IMR-90 (cell line): ENCODE measurements at regions not wholly inside any gene's neighbourhood (a gene's known extent, or its start where the extent isn't known, plus 50 kb on each side); places are given as distances from the start of the nearest gene placed in this dataset.

Experiments
- ATAC-seq: fragments of 200-7000 bp; cut with Tn5 transposase; 2 replicates; pipeline ENCODE4 v1.9.1; 2020; ENCODE audit warnings: low read depth, mild to moderate bottlenecking, moderate library complexity
- BruUV-seq: library from RNA; stranded (reverse); fragments of 400-500 nt; replicated peaks from 2 replicates; lab custom pipeline; 2021; lab: Mats Ljungman, UMichigan
- CTCF ChIA-PET: fragments of 300-600 bp; formaldehyde crosslinking; extraction: SDS; loops from one replicate; lab custom pipeline; 2021; ENCODE audit warnings: antibody characterized with exemption; lab: Yijun Ruan, JAX
- POLR2A ChIA-PET: fragments of 300-600 bp; sonication (Branson Sonifier 250); formaldehyde crosslinking; loops from one replicate; lab custom pipeline; 2022; ENCODE audit warnings: antibody characterized with exemption; ENCODE audit not compliant: unreplicated experiment; lab: Charles Lee
- DNase-seq: peaks from one replicate; pipeline ENCODE4 v3.0.0; 2013
- H2AFZ ChIP-seq: replicated peaks from 2 replicates; pipeline ENCODE3; 2013; ENCODE audit warnings: low read length, mild to moderate bottlenecking; ENCODE audit not compliant: poor library complexity
- H2AK5ac ChIP-seq: 2 replicates; pipeline ENCODE4 v1.6.1; 2013; ENCODE audit warnings: low read depth, low read length, inconsistent platforms
- H2AK9ac ChIP-seq: replicated peaks from 2 replicates; pipeline ENCODE3; 2013; ENCODE audit warnings: mild to moderate bottlenecking, low read depth, low read length, moderate library complexity; ENCODE audit not compliant: poor library complexity
- H2BK120ac ChIP-seq: 2 replicates; pipeline ENCODE4 v1.6.1; 2013; ENCODE audit warnings: low read depth, low read length, inconsistent platforms
- H2BK15ac ChIP-seq: 3 replicates; pipeline ENCODE4 v1.6.1; 2013; ENCODE audit warnings: low read depth, low read length, inconsistent platforms
- H2BK20ac ChIP-seq: 2 replicates; pipeline ENCODE4 v1.6.1; 2013; ENCODE audit warnings: low read depth, mild to moderate bottlenecking, inconsistent platforms, low read length, moderate library complexity
- H2BK5ac ChIP-seq: 2 replicates; pipeline ENCODE4 v1.6.1; 2013; ENCODE audit warnings: mild to moderate bottlenecking, low read depth, low read length, inconsistent platforms; ENCODE audit not compliant: poor library complexity, severe bottlenecking
- H3K14ac ChIP-seq: replicated peaks from 2 replicates; pipeline ENCODE4 v1.6.1; 2013; ENCODE audit warnings: low read depth, low read length, inconsistent platforms
- H3K18ac ChIP-seq: 2 replicates; pipeline ENCODE4 v1.6.1; 2013; ENCODE audit warnings: low read depth, low read length, control low read depth
- H3K23ac ChIP-seq: 2 replicates; pipeline ENCODE4 v1.6.1; 2013; ENCODE audit warnings: low read depth, low read length, inconsistent platforms
- H3K27ac ChIP-seq: 2 replicates; pipeline ENCODE4 v1.5.1; 2013; ENCODE audit warnings: mild to moderate bottlenecking, control low read depth, low read length; ENCODE audit not compliant: insufficient read depth
- H3K27me3 ChIP-seq: 2 replicates; pipeline ENCODE4 v1.6.1; 2013; ENCODE audit warnings: low read length; ENCODE audit not compliant: control insufficient read depth, insufficient read depth
- H3K36me3 ChIP-seq: 2 replicates; pipeline ENCODE4 v1.6.1; 2013; ENCODE audit warnings: low read length, mixed read lengths; ENCODE audit not compliant: control insufficient read depth, insufficient read depth
- H3K4ac ChIP-seq: 2 replicates; pipeline ENCODE4 v1.6.1; 2013; ENCODE audit warnings: low read depth, low read length, inconsistent platforms
- H3K4me1 ChIP-seq: 2 replicates; pipeline ENCODE4 v1.6.1; 2013; ENCODE audit warnings: low read length, mixed read lengths; ENCODE audit not compliant: control insufficient read depth, insufficient read depth
- H3K4me2 ChIP-seq: 2 replicates; pipeline ENCODE4 v1.6.1; 2013; ENCODE audit warnings: low read depth, mild to moderate bottlenecking, control low read depth, low read length, moderate library complexity
- H3K4me3 ChIP-seq: 2 replicates; pipeline ENCODE4 v1.5.1; 2013; ENCODE audit warnings: low read depth, mild to moderate bottlenecking, control low read depth, low read length, moderate library complexity; ENCODE audit not compliant: insufficient read depth
- H3K56ac ChIP-seq: 2 replicates; pipeline ENCODE4 v1.6.1; 2013; ENCODE audit warnings: low read length, inconsistent platforms; ENCODE audit not compliant: insufficient read depth; ENCODE audit errors: extremely low read depth
- H3K79me1 ChIP-seq, 2 experiments: 2 replicates each; pipeline ENCODE4 v1.6.1; 2013; ENCODE audit warnings: low read length in 2 of 2, inconsistent platforms in 1 of 2, low read depth in 1 of 2
- H3K9ac ChIP-seq: 2 replicates; pipeline ENCODE4 v1.6.1; 2013; ENCODE audit warnings: low read depth, low read length, control low read depth
- H3K9me1 ChIP-seq: 2 replicates; pipeline ENCODE4 v1.6.1; 2013; ENCODE audit warnings: low read length, inconsistent platforms; ENCODE audit not compliant: insufficient read depth
- H3K9me3 ChIP-seq: 2 replicates; pipeline ENCODE4 v1.6.1; 2013; ENCODE audit warnings: low read length; ENCODE audit not compliant: control insufficient read depth, insufficient read depth
- H4K20me1 ChIP-seq: 2 replicates; pipeline ENCODE4 v1.6.1; 2013; ENCODE audit warnings: low read length, inconsistent platforms; ENCODE audit not compliant: insufficient read depth
- H4K5ac ChIP-seq: 2 replicates; pipeline ENCODE4 v1.6.1; 2013; ENCODE audit warnings: mild to moderate bottlenecking, low read depth, low read length, control low read depth
- H4K8ac ChIP-seq, 2 experiments: 2 replicates each; pipeline ENCODE4 v1.6.1; 2013; ENCODE audit warnings: low read depth in 2 of 2, low read length in 2 of 2, control low read depth in 1 of 2, inconsistent platforms in 1 of 2
- H4K91ac ChIP-seq: 2 replicates; pipeline ENCODE4 v1.6.1; 2013; ENCODE audit warnings: low read depth, low read length, inconsistent platforms; ENCODE audit not compliant: insufficient read depth
- BHLHE40 ChIP-seq: fragments of 150-350 bp; IDR thresholded peaks from 2 replicates; pipeline ENCODE4 v1.6.1; 2016; ENCODE audit warnings: mild to moderate bottlenecking, low read depth, low read length
- CHD1 ChIP-seq: IDR thresholded peaks from 2 replicates; pipeline ENCODE4 v1.6.1; 2012; ENCODE audit warnings: low read depth, low read length, improper control_type of control experiment
- CTCF ChIP-seq: conservative IDR thresholded peaks from 2 replicates; pipeline ENCODE4 v1.5.1; 2012; ENCODE audit warnings: mild to moderate bottlenecking, low read depth, low read length, improper control_type of control experiment
- FOS ChIP-seq: fragments of 150-350 bp; IDR thresholded peaks from 2 replicates; pipeline ENCODE4 v1.6.1; 2016; ENCODE audit warnings: low read depth, low read length
- MAFK ChIP-seq: IDR thresholded peaks from 2 replicates; pipeline ENCODE4 v1.6.1; 2012; ENCODE audit warnings: low read depth, low read length, improper control_type of control experiment
- MXI1 ChIP-seq: IDR thresholded peaks from 2 replicates; pipeline ENCODE4 v1.6.1; 2012; ENCODE audit warnings: low read depth, mild to moderate bottlenecking, low read length, moderate library complexity, borderline replicate concordance
- NFE2L2 ChIP-seq: fragments of 150-350 bp; IDR thresholded peaks from 2 replicates; pipeline ENCODE4 v1.6.1; 2016; ENCODE audit warnings: low read depth, mild to moderate bottlenecking, low read length
- POLR2A ChIP-seq: IDR thresholded peaks from 2 replicates; pipeline ENCODE4 v1.6.1; 2012; ENCODE audit warnings: mild to moderate bottlenecking, low read depth, low read length
- RCOR1 ChIP-seq: IDR thresholded peaks from 2 replicates; pipeline ENCODE4 v1.6.1; 2012; ENCODE audit warnings: mild to moderate bottlenecking, low read length, improper control_type of control experiment; ENCODE audit not compliant: insufficient replicate concordance
- RFX5 ChIP-seq: IDR thresholded peaks from 2 replicates; pipeline ENCODE4 v1.8.0; 2012; ENCODE audit warnings: low read depth, mild to moderate bottlenecking, low read length, moderate library complexity
- SMC3 ChIP-seq: fragments of 150-350 bp; IDR thresholded peaks from 2 replicates; pipeline ENCODE4 v1.6.1; 2016; ENCODE audit warnings: low read depth, mild to moderate bottlenecking, antibody characterized with exemption, low read length, moderate library complexity
- WGBS, 2 experiments: methylation state at CpG; one replicate each; pipeline versions ENCODE4 v1.1.5 to v1.1.7; 2013; ENCODE audit warnings: missing lambda C conversion rate in 2 of 2; ENCODE audit not compliant: insufficient read length in 1 of 2; ENCODE audit errors: extremely low coverage in 2 of 2; 5-methylcytosine and 5-hydroxymethylcytosine counted together
- dilution Hi-C: fragments of 300-500 bp; cut with HindIII; formaldehyde crosslinking; loops from one replicate; pipeline ENCODE4 v1.14.3; 2018; ENCODE audit warnings: low sequenced_read_pairs; ENCODE audit not compliant: unreplicated experiment
- in situ Hi-C: fragments of 300-500 bp; cut with MboI; formaldehyde crosslinking; loops from 3 replicates; pipeline ENCODE4 v1.14.3; 2019; ENCODE audit warnings: low sequenced_read_pairs, inconsistent platforms, mixed read lengths
- intact Hi-C: fragments of 100-400 bp; cut with micrococcal nuclease; formaldehyde crosslinking; loops from 2 replicates; pipeline ENCODE4 v1.10.0; 2022
- TF ChIP-seq, protein P1 (sequence below): fragments of 150-350 bp; IDR thresholded peaks from 2 replicates; pipeline ENCODE4 v1.6.1; 2016; ENCODE audit warnings: low read depth, mild to moderate bottlenecking, low read length, moderate library complexity, borderline replicate concordance

- H3K23ac ChIP-seq: no peak overlapping the region
- no peaks in the 10 kb centered on the region for H3K36me3 ChIP-seq
- H3K4me2 ChIP-seq: no peak overlapping the region
- H2AK5ac ChIP-seq: no peak overlapping the region
- H2BK120ac ChIP-seq: no peak overlapping the region
- intact Hi-C loops (no loop called here), dilution Hi-C loops (no loop called here), in situ Hi-C loops (no loop called here)
- ChIA-PET POLR2A (no interaction called here), CTCF (no interaction called here)
- no peak overlapping the region for H2BK15ac ChIP-seq
- H3K4me1 ChIP-seq: no peaks in the 10 kb centered on the region
- no peak overlapping the region for H2BK5ac ChIP-seq
- peaks cover 7% of the 10 kb centered on the region; the same call in 1 of the 2 replicates for H3K9me3 ChIP-seq
- no peak overlapping the region for H2AK9ac ChIP-seq
- no peaks in the 10 kb centered on the region for H3K79me1 ChIP-seq
- no peaks in the 10 kb centered on the region for H4K20me1 ChIP-seq
- no peak overlapping the region for H3K4me3 ChIP-seq
- ATAC-seq (no peak), DNase-seq (no peak)
- H4K8ac ChIP-seq: no peak overlapping the region
- 20% methylated on average over 1 of the region's 2 CpGs; no CpG with 5 or more reads in 1 of the 2 experiments for WGBS, 2 experiments
- no peak overlapping the region for H3K9ac ChIP-seq
- no peak overlapping the region for H3K27ac ChIP-seq
- BruUV-seq: no TSS peak
- no peak overlapping the region for H3K18ac ChIP-seq
- no peak overlapping the region for H2BK20ac ChIP-seq
- no peaks in the 10 kb centered on the region for H3K9me1 ChIP-seq
- no peak overlapping the region for H4K91ac ChIP-seq
- TF ChIP-seq BHLHE40 (no peak), FOS (no peak), SMC3 (no peak), MXI1 (no peak), RCOR1 (no peak), NFE2L2 (no peak), CTCF (no peak), CHD1 (no peak), POLR2A (no peak), MAFK (no peak), RFX5 (no peak)
- TF ChIP-seq, protein P1, sequence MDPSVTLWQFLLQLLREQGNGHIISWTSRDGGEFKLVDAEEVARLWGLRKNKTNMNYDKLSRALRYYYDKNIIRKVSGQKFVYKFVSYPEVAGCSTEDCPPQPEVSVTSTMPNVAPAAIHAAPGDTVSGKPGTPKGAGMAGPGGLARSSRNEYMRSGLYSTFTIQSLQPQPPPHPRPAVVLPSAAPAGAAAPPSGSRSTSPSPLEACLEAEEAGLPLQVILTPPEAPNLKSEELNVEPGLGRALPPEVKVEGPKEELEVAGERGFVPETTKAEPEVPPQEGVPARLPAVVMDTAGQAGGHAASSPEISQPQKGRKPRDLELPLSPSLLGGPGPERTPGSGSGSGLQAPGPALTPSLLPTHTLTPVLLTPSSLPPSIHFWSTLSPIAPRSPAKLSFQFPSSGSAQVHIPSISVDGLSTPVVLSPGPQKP: no peak
- H3K14ac ChIP-seq: no peak overlapping the region
- H3K4ac ChIP-seq: no peak overlapping the region
- H3K56ac ChIP-seq: no peak overlapping the region
- no peaks in the 10 kb centered on the region for H3K27me3 ChIP-seq
- H2AFZ ChIP-seq: no peak overlapping the region
- no peak overlapping the region for H4K5ac ChIP-seq
Measured at GRCh38 chr16:79753286-79753685, 152.7 kb upstream of the MAF start.
